ENCODE measurements at regions not wholly inside any gene's neighbourhood (a gene's known extent, or its start where the extent isn't known, plus 50 kb on each side); places are given as distances from the start of the nearest gene placed in this dataset.

- DNase-seq (ENCODE audit: low read depth in 2 of 2) = no peak
Observed at GRCh38 chr4:160983035-160983434, 1180.8 kb downstream of the FSTL5 start.

- no peak for DNase-seq (ENCODE audit: low read depth in 2 of 2)
Observed at GRCh38 chr4:161002386-161002785, 1161.4 kb downstream of the FSTL5 start.

GRCh38 chr4:161003418-161004057 is 1160.3 kb downstream of the FSTL5 start:
- DNase-seq (ENCODE audit: low read depth in 2 of 2) = no peak

GRCh38 chr4:161005746-161006145 is 1158.1 kb downstream of the FSTL5 start:
- DNase-seq (ENCODE audit: low read depth in 2 of 2) = no peak

GRCh38 chr4:161008527-161008926 is 1155.3 kb downstream of the FSTL5 start:
- DNase-seq (ENCODE audit: low read depth in 2 of 2) = no peak

- DNase-seq (ENCODE audit: low read depth in 2 of 2) = no peak
Observed at GRCh38 chr4:161010227-161010626, 1153.6 kb downstream of the FSTL5 start.
